Fibroblast of the aortic adventitia (primary cell): ENCODE measurements at regions not wholly inside any gene's neighbourhood (a gene's known extent, or its start where the extent isn't known, plus 50 kb on each side); places are given as distances from the start of the nearest gene placed in this dataset.

Experiments used
- DNase-seq: peaks from one replicate; pipeline ENCODE4 v3.0.0-alpha.2; 2010; ENCODE audit warnings: low read depth
- H3K4me3 ChIP-seq: 2 replicates; pipeline ENCODE4 v1.5.1; 2011; ENCODE audit warnings: low read depth, mild to moderate bottlenecking, control low read depth, low read length, moderate library complexity
- CTCF ChIP-seq: IDR thresholded peaks from 2 replicates; pipeline ENCODE4 v1.5.1; 2011; ENCODE audit warnings: mild to moderate bottlenecking, low read length, control low read depth, inconsistent platforms; ENCODE audit not compliant: insufficient read depth

GRCh38 chr10:7014721-7015120 is 396.1 kb downstream of the SFMBT2 start:
- no peak for TF ChIP-seq CTCF
- no peak overlapping the region for H3K4me3 ChIP-seq
- no peak for DNase-seq

GRCh38 chr10:7011994-7012393 is 398.8 kb downstream of the SFMBT2 start:
- TF ChIP-seq CTCF: no peak

GRCh38 chr10:7008645-7009044 is 402.2 kb downstream of the SFMBT2 start:
- H3K4me3 ChIP-seq: no peak overlapping the region
- DNase-seq: no peak
- TF ChIP-seq CTCF: no peak

More at GRCh38 chr10:7011994-7012393, 398.8 kb downstream of the SFMBT2 start:
- no peak overlapping the region for H3K4me3 ChIP-seq
- DNase-seq: no peak

- no peak for DNase-seq
- no peak for TF ChIP-seq CTCF
- H3K4me3 ChIP-seq: no peak overlapping the region
These were observed 403.1 kb downstream of the SFMBT2 start for GRCh38 chr10:7007600-7008190.

- no peak for TF ChIP-seq CTCF
- no peak for DNase-seq
- no peak overlapping the region for H3K4me3 ChIP-seq
These were observed 404.3 kb downstream of the SFMBT2 start for GRCh38 chr10:7006566-7006965.

GRCh38 chr10:7003831-7004395 is 406.9 kb downstream of the SFMBT2 start:
- no peak for DNase-seq
- no peak for TF ChIP-seq CTCF

GRCh38 chr10:7000061-7000460 is 410.8 kb downstream of the SFMBT2 start:
- DNase-seq: no peak
- TF ChIP-seq CTCF: no peak
- no peak overlapping the region for H3K4me3 ChIP-seq

More at GRCh38 chr10:7003831-7004395, 406.9 kb downstream of the SFMBT2 start:
- H3K4me3 ChIP-seq: no peak overlapping the region
